ENCODE measurements at regions not wholly inside any gene's neighbourhood (a gene's known extent, or its start where the extent isn't known, plus 50 kb on each side); places are given as distances from the start of the nearest gene placed in this dataset.

DNA sequence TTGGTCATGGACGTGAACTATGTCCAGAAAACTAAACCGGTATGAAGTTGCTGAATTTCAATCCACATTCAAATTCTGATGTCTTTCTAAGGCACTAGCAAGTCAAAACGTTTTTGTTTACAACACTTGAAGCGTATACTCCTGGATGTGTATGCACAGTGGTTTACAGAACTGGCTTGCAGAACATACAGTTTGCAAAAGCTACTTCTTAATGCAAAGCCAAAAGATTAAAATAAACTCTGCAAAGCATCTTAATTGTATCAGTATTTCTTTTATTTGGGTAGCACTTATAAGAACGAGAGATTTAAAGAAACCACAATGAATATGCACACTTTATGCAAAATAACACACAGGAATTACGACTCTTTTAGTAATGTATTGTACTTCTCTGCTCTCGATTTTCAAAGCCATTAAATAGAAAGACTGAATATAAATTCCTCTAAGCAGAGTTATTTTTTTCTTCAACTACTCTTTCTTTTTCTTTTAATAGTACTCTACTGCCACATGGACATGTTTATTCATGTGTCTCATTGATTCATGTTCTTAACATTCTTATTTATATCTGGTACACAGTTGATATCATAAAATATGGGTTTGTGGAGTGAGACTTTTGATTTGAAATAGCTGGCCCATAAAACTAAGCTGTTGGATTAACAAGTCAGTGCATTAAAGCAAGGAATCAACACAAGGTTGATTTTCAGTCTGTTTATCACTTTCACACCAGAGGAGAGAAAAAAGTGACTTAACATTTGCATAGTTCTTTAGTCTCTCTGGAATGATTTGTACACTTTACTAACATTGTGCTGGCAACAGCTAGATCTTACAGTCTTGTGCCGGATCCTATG, 189.4 kb upstream of the STEAP4 start:
- ATAC-seq (no peak), DNase-seq (no peak)
- no peak overlapping the region for H3K27ac ChIP-seq (ENCODE audit: low read length)
- H3K36me3 ChIP-seq (ENCODE audit: control insufficient read depth, insufficient read depth, low read length), result no peaks in the 10 kb centered on the region
- H3K27me3 ChIP-seq (ENCODE audit: control insufficient read depth, insufficient read depth, low read length), result no peaks in the 10 kb centered on the region
- 68% methylated on average over 5 of the region's 8 CpGs for WGBS (ENCODE audit: insufficient coverage)
- TF ChIP-seq, protein P1, sequence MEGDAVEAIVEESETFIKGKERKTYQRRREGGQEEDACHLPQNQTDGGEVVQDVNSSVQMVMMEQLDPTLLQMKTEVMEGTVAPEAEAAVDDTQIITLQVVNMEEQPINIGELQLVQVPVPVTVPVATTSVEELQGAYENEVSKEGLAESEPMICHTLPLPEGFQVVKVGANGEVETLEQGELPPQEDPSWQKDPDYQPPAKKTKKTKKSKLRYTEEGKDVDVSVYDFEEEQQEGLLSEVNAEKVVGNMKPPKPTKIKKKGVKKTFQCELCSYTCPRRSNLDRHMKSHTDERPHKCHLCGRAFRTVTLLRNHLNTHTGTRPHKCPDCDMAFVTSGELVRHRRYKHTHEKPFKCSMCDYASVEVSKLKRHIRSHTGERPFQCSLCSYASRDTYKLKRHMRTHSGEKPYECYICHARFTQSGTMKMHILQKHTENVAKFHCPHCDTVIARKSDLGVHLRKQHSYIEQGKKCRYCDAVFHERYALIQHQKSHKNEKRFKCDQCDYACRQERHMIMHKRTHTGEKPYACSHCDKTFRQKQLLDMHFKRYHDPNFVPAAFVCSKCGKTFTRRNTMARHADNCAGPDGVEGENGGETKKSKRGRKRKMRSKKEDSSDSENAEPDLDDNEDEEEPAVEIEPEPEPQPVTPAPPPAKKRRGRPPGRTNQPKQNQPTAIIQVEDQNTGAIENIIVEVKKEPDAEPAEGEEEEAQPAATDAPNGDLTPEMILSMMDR (IDR thresholded peaks at IDR 0.05), result no peak
- Mint-ChIP-seq H3K9me3 (peaks cover 0 to 3% of the 10 kb centered on the region in 2 donors), H3K27ac (no peak overlapping the region), H3K4me1 (no peaks in the 10 kb centered on the region), H3K4me3 (no peak overlapping the region), H3K36me3 (no peaks in the 10 kb centered on the region), H3K27me3 (ENCODE audit: low read depth in 2 of 2) (no peaks in the 10 kb centered on the region)
- H3K4me1 ChIP-seq (ENCODE audit: control insufficient read depth, insufficient read depth, low read length), result no peaks in the 10 kb centered on the region
- H3K4me3 ChIP-seq (ENCODE audit: low read length), result no peak overlapping the region
- no peaks in the 10 kb centered on the region for H3K9me3 ChIP-seq (ENCODE audit: control insufficient read depth, insufficient read depth, low read length)
- intact Hi-C loops (cut with micrococcal nuclease), result no loop called here

DNA sequence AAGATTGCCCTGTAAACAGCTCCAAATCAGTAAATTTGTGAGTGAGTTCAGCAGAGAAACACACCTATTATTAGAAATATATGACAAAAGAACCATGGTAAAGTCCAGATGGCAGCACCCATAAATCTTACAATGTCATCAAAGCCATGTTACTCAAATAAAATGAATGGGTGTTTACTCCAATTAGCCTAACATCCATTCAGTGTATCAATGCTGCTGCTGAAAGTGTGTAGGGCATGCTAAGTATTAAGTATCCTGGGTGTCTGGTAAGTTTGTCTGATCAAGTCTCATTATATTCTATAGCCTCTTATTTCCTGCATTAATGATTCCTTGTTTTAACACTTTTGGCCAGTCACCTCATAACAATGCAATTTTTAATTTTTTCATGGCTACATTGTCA, 185.5 kb upstream of the STEAP4 start:
- H3K4me3 Mint-ChIP-seq, result no peak overlapping the region
- H3K27me3 Mint-ChIP-seq (ENCODE audit: low read depth in 2 of 2), result no peaks in the 10 kb centered on the region
- no peaks in the 10 kb centered on the region for H3K27me3 ChIP-seq (ENCODE audit: control insufficient read depth, insufficient read depth, low read length)
- H3K4me3 ChIP-seq (ENCODE audit: low read length), result no peak overlapping the region
- H3K36me3 ChIP-seq (ENCODE audit: control insufficient read depth, insufficient read depth, low read length), result no peaks in the 10 kb centered on the region
- no peak for DNase-seq
- no peaks in the 10 kb centered on the region for H3K4me1 Mint-ChIP-seq
- ATAC-seq, result no peak
- no peak overlapping the region for H3K27ac Mint-ChIP-seq
- H3K9me3 ChIP-seq (ENCODE audit: control insufficient read depth, insufficient read depth, low read length), result no peaks in the 10 kb centered on the region
- TF ChIP-seq, protein P1 (IDR thresholded peaks at IDR 0.05), result no peak
- H3K4me1 ChIP-seq (ENCODE audit: control insufficient read depth, insufficient read depth, low read length), result no peaks in the 10 kb centered on the region
- H3K27ac ChIP-seq (ENCODE audit: low read length), result no peak overlapping the region
- intact Hi-C loops (cut with micrococcal nuclease), result no loop called here
- H3K9me3 Mint-ChIP-seq, result peaks cover 11 to 16% of the 10 kb centered on the region in 2 donors
- no peaks in the 10 kb centered on the region for H3K36me3 Mint-ChIP-seq

DNA sequence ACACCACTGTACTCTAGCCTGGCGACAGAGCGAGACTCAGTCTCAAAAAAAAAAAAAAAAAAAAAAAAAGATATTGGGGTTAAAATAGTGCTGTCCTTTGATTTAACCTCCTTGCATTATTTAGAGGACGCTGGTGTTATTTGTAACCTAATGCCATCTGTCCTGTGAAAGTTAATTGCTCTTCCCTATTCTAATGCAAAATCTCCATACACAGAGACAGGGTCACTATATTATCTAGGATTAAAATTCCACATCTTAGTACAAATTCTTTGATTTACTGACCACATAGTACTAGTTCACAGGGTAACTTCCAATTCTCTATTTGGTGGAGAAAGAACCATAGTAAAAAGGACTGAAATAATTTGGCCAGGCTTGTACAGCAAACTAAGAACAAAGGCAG, 184.2 kb upstream of the STEAP4 start:
- Mint-ChIP-seq H3K4me3 (no peak overlapping the region), H3K36me3 (no peaks in the 10 kb centered on the region), H3K27ac (no peak overlapping the region), H3K27me3 (ENCODE audit: low read depth in 2 of 2) (no peaks in the 10 kb centered on the region), H3K9me3 (peaks cover 11 to 16% of the 10 kb centered on the region in 2 donors), H3K4me1 (no peaks in the 10 kb centered on the region)
- 60% methylated on average over 1 of the region's 3 CpGs for WGBS (ENCODE audit: insufficient coverage)
- H3K4me1 ChIP-seq (ENCODE audit: control insufficient read depth, insufficient read depth, low read length), result no peaks in the 10 kb centered on the region
- DNase-seq (no peak), ATAC-seq (no peak)
- no peak overlapping the region for H3K27ac ChIP-seq (ENCODE audit: low read length)
- no peaks in the 10 kb centered on the region for H3K9me3 ChIP-seq (ENCODE audit: control insufficient read depth, insufficient read depth, low read length)
- TF ChIP-seq, protein P1 (IDR thresholded peaks at IDR 0.05), result no peak
- H3K4me3 ChIP-seq (ENCODE audit: low read length), result no peak overlapping the region
- H3K36me3 ChIP-seq (ENCODE audit: control insufficient read depth, insufficient read depth, low read length), result no peaks in the 10 kb centered on the region
- intact Hi-C loops (cut with micrococcal nuclease), result no loop called here
- H3K27me3 ChIP-seq (ENCODE audit: control insufficient read depth, insufficient read depth, low read length), result no peaks in the 10 kb centered on the region

DNA sequence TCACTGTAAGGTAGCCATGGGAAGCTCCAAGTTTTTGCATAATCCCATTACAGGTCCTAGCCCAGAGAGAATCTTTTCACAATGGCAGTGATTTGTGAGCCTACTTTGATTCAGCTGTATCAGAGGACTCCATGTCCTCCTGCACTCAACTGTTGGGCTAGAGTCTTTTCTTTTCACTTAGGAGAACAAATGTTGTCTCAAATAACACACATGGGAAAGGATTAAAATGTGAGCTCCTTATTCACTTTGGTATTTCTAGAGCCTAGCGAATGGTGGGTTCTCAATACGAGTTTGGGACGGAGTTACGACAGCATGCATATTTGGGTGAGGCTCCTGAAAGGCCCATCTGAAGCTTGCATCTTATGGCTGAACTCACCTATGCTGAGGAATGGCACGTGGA, 183.5 kb upstream of the STEAP4 start:
- H3K27ac Mint-ChIP-seq, result no peak overlapping the region
- intact Hi-C loops (cut with micrococcal nuclease), result no loop called here

More for the DNA sequence above, 183.5 kb upstream of the STEAP4 start:
- H3K4me1 ChIP-seq (ENCODE audit: control insufficient read depth, insufficient read depth, low read length), result no peaks in the 10 kb centered on the region
- DNase-seq (no peak), ATAC-seq (no peak)
- no peaks in the 10 kb centered on the region for H3K27me3 Mint-ChIP-seq (ENCODE audit: low read depth in 2 of 2)
- TF ChIP-seq, protein P1 (IDR thresholded peaks at IDR 0.05), result no peak
- no peaks in the 10 kb centered on the region for H3K9me3 ChIP-seq (ENCODE audit: control insufficient read depth, insufficient read depth, low read length)
- no peaks in the 10 kb centered on the region for H3K36me3 ChIP-seq (ENCODE audit: control insufficient read depth, insufficient read depth, low read length)
- no peak overlapping the region for H3K27ac ChIP-seq (ENCODE audit: low read length)
- H3K36me3 Mint-ChIP-seq, result no peaks in the 10 kb centered on the region
- H3K4me3 ChIP-seq (ENCODE audit: low read length), result no peak overlapping the region
- H3K27me3 ChIP-seq (ENCODE audit: control insufficient read depth, insufficient read depth, low read length), result no peaks in the 10 kb centered on the region
- no peak overlapping the region for H3K4me3 Mint-ChIP-seq
- peaks cover 11 to 16% of the 10 kb centered on the region in 2 donors for H3K9me3 Mint-ChIP-seq
- no peaks in the 10 kb centered on the region for H3K4me1 Mint-ChIP-seq
- WGBS (ENCODE audit: insufficient coverage), result 90% methylated on average over 5 of the region's 5 CpGs
